ENCODE measurements at regions not wholly inside any gene's neighbourhood (a gene's known extent, or its start where the extent isn't known, plus 50 kb on each side); places are given as distances from the start of the nearest gene placed in this dataset.
"Not testable (repeated sequence)": the region's sequence is repeated elsewhere in the genome, so short reads cannot be mapped to it uniquely, and the experiment has no call there.

GRCh38 chr3:184457329-184457728 lies 77.5 kb downstream of the CHRD start:
- Histone ChIP-seq H4K20me1 (ENCODE audit: control insufficient read depth, insufficient read depth, insufficient read length) (no peaks in the 10 kb centered on the region), H3K9me3 (ENCODE audit: control insufficient read depth, low read depth, low read length) (no peaks in the 10 kb centered on the region), H2BK120ac (ENCODE audit: low read depth, low read length, poor library complexity, severe bottlenecking) (no peak overlapping the region), H3K18ac (ENCODE audit: insufficient read length, low read depth, low read length) (no peak overlapping the region), H2BK15ac (ENCODE audit: low read depth, low read length) (no peak overlapping the region), H3K27ac (ENCODE audit: insufficient read length, low read depth, low read length) (no peak overlapping the region), H2BK20ac (ENCODE audit: low read depth, low read length, poor library complexity, severe bottlenecking) (no peak overlapping the region), H3K4me1 (ENCODE audit: insufficient read depth, low read length) (no peaks in the 10 kb centered on the region), H2AK5ac (ENCODE audit: insufficient read length, low read length) (no peak overlapping the region), H3K56ac (ENCODE audit: insufficient read length, low read depth, low read length) (no peak overlapping the region), H4K8ac (replicated peaks; ENCODE audit: insufficient read length, low read depth, low read length) (no peak overlapping the region), H2BK12ac (ENCODE audit: insufficient read length, low read depth, low read length) (no peak overlapping the region), H4K5ac (ENCODE audit: insufficient read length, low read depth, low read length) (no peak overlapping the region), H3K27me3 (ENCODE audit: insufficient read depth, low read length) (no peaks in the 10 kb centered on the region), H3K79me2 (ENCODE audit: insufficient read depth, low read length) (no peaks in the 10 kb centered on the region), H3K4ac (ENCODE audit: low read depth, low read length) (no peak overlapping the region), H2AFZ (ENCODE audit: low read length) (no peak overlapping the region), H3K79me1 (ENCODE audit: insufficient read depth, low read depth, low read length, poor library complexity, severe bottlenecking) (no peaks in the 10 kb centered on the region), H3K14ac (ENCODE audit: insufficient read depth, low read length) (no peak overlapping the region), H3K4me2 (ENCODE audit: insufficient read depth, insufficient read length, low read length) (no peak overlapping the region), H3K9ac (ENCODE audit: extremely low read depth, insufficient read length, low read length) (no peak overlapping the region), H3K23me2 (ENCODE audit: insufficient read length, low read depth, low read length, poor library complexity, severe bottlenecking) (no peaks in the 10 kb centered on the region), H3K23ac (ENCODE audit: insufficient read length, low read depth, low read length) (no peak overlapping the region), H2BK5ac (ENCODE audit: insufficient read length, low read length) (no peak overlapping the region), H4K91ac (ENCODE audit: insufficient read length, low read depth, low read length) (no peak overlapping the region), H3T11ph (ENCODE audit: low read length) (no peak overlapping the region)
- Mint-ChIP-seq H3K4me3 (no peak overlapping the region), H3K36me3 (ENCODE audit: insufficient read depth in 1 of 3, low read depth in 3 of 3) (peaks cover 5 to 9% (median 7%) of the 10 kb centered on the region in 3 experiments; a peak in 6 of 7 replicates), H3K9me3 (peaks cover 22 to 25% of the 10 kb centered on the region in 2 experiments; a peak in 4 of 5 replicates), H3K27ac (no peak overlapping the region), H3K27me3 (ENCODE audit: low read depth) (peaks cover 6% of the 10 kb centered on the region), H3K4me1 (peaks cover 3% of the 10 kb centered on the region in 2 experiments; a peak in 2 of 4 replicates)
- DNase-seq: no peak
- WGBS (ENCODE audit: extremely low coverage, insufficient read length, low lambda C conversion rate): no CpG with 5 or more reads among the region's 1 CpG
- no peak for TF ChIP-seq CTCF (conservative IDR thresholded peaks at IDR 0.05)

- H3K4me1 ChIP-seq (ENCODE audit: insufficient read depth, low read length): not testable (repeated sequence)
Observed at GRCh38 chr3:184457784-184458377, 78.0 kb downstream of the CHRD start.

More at GRCh38 chr3:184457784-184458377, 78.0 kb downstream of the CHRD start:
- not testable (repeated sequence) for H2BK20ac ChIP-seq (ENCODE audit: low read depth, low read length, poor library complexity, severe bottlenecking); H4K20me1 ChIP-seq (ENCODE audit: control insufficient read depth, insufficient read depth, insufficient read length); H3K9ac ChIP-seq (ENCODE audit: extremely low read depth, insufficient read length, low read length); H4K5ac ChIP-seq (ENCODE audit: insufficient read length, low read depth, low read length); H3K4me1 Mint-ChIP-seq; H3K18ac ChIP-seq (ENCODE audit: insufficient read length, low read depth, low read length); H2BK5ac ChIP-seq (ENCODE audit: insufficient read length, low read length); H4K91ac ChIP-seq (ENCODE audit: insufficient read length, low read depth, low read length); H3K79me2 ChIP-seq (ENCODE audit: insufficient read depth, low read length); H3K4me3 Mint-ChIP-seq; H3K56ac ChIP-seq (ENCODE audit: insufficient read length, low read depth, low read length); H3K14ac ChIP-seq (ENCODE audit: insufficient read depth, low read length); H3K27ac ChIP-seq (ENCODE audit: insufficient read length, low read depth, low read length); H3K4me2 ChIP-seq (ENCODE audit: insufficient read depth, insufficient read length, low read length); H2BK120ac ChIP-seq (ENCODE audit: low read depth, low read length, poor library complexity, severe bottlenecking); H3K27me3 ChIP-seq (ENCODE audit: insufficient read depth, low read length); DNase-seq; H3K9me3 ChIP-seq (ENCODE audit: control insufficient read depth, low read depth, low read length); H3T11ph ChIP-seq (ENCODE audit: low read length); H3K27ac Mint-ChIP-seq; H2AK5ac ChIP-seq (ENCODE audit: insufficient read length, low read length); H2BK15ac ChIP-seq (ENCODE audit: low read depth, low read length); H3K36me3 Mint-ChIP-seq (ENCODE audit: insufficient read depth in 1 of 3, low read depth in 3 of 3); H3K4ac ChIP-seq (ENCODE audit: low read depth, low read length); H2AFZ ChIP-seq (ENCODE audit: low read length); H2BK12ac ChIP-seq (ENCODE audit: insufficient read length, low read depth, low read length); H3K79me1 ChIP-seq (ENCODE audit: insufficient read depth, low read depth, low read length, poor library complexity, severe bottlenecking); H3K27me3 Mint-ChIP-seq (ENCODE audit: low read depth); H3K23ac ChIP-seq (ENCODE audit: insufficient read length, low read depth, low read length); H4K8ac ChIP-seq (replicated peaks; ENCODE audit: insufficient read length, low read depth, low read length); H3K23me2 ChIP-seq (ENCODE audit: insufficient read length, low read depth, low read length, poor library complexity, severe bottlenecking)
- H3K9me3 Mint-ChIP-seq: peaks cover 22 to 25% of the 10 kb centered on the region in 2 experiments; a peak in 4 of 5 replicates
- WGBS (ENCODE audit: extremely low coverage, insufficient read length, low lambda C conversion rate): no CpG with 5 or more reads among the region's 7 CpGs
